Activated naive CD8-positive, alpha-beta T cell (primary cell): ENCODE measurements at regions not wholly inside any gene's neighbourhood (a gene's known extent, or its start where the extent isn't known, plus 50 kb on each side); places are given as distances from the start of the nearest gene placed in this dataset.
"Not testable (repeated sequence)": the region's sequence is repeated elsewhere in the genome, so short reads cannot be mapped to it uniquely, and the experiment has no call there.

Experiments
- H3K27ac Mint-ChIP-seq: one replicate; pipeline ENCODE4 v1.8.0; 2021; ENCODE audit warnings: mixed read lengths
- H3K27me3 Mint-ChIP-seq: one replicate; pipeline ENCODE4 v1.8.0; 2021; ENCODE audit warnings: mixed read lengths
- H3K36me3 Mint-ChIP-seq: one replicate; pipeline ENCODE4 v1.8.0; 2021; ENCODE audit warnings: mixed read lengths
- H3K4me1 Mint-ChIP-seq: one replicate; pipeline ENCODE4 v1.8.0; 2021; ENCODE audit warnings: low read depth, mixed read lengths
- H3K4me3 Mint-ChIP-seq: one replicate; pipeline ENCODE4 v1.8.0; 2021; ENCODE audit warnings: mild to moderate bottlenecking, mixed read lengths
- H3K9me3 Mint-ChIP-seq: one replicate; pipeline ENCODE4 v1.8.0; 2021; ENCODE audit warnings: low read depth, mixed read lengths

- H3K4me1 Mint-ChIP-seq, result no peaks in the 10 kb centered on the region
- no peaks in the 10 kb centered on the region for H3K27me3 Mint-ChIP-seq
- H3K36me3 Mint-ChIP-seq, result no peaks in the 10 kb centered on the region
- no peaks in the 10 kb centered on the region for H3K9me3 Mint-ChIP-seq
- no peak overlapping the region for H3K4me3 Mint-ChIP-seq
- no peak overlapping the region for H3K27ac Mint-ChIP-seq
Observed at GRCh38 chr21:21858502-21859334, 860.5 kb downstream of the NCAM2 start.

- H3K9me3 Mint-ChIP-seq, result no peaks in the 10 kb centered on the region
- H3K4me3 Mint-ChIP-seq, result no peak overlapping the region
- H3K36me3 Mint-ChIP-seq, result no peaks in the 10 kb centered on the region
- no peak overlapping the region for H3K27ac Mint-ChIP-seq
- no peaks in the 10 kb centered on the region for H3K4me1 Mint-ChIP-seq
- H3K27me3 Mint-ChIP-seq, result no peaks in the 10 kb centered on the region
Observed at GRCh38 chr21:21860888-21861287, 862.7 kb downstream of the NCAM2 start.

DNA sequence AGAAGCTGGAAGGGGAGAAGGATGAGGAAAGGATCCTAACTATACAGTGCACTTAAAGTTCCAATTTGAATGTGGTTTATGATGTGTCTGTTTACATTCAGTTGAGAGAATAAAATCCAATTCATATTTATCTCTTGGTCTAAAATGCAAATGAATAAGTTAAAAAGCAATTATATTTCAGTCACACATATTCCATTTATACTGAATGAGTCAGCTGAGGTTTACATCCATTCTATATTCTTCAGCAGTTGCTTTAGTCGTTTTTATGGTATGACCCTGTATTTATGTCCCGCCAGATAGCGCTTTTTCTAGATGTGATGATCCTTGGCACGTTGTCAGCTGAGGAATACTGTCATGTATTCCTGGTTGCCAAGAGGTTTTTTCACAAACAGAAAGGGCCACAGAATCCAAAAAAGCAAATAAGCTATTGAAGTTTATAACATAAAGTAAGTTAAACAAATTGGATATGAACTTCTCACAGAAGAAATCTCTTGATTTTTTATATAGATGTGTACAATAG is 866.2 kb downstream of the NCAM2 start:
- H3K27me3 Mint-ChIP-seq, result no peaks in the 10 kb centered on the region
- H3K4me1 Mint-ChIP-seq, result no peaks in the 10 kb centered on the region
- H3K36me3 Mint-ChIP-seq, result no peaks in the 10 kb centered on the region
- no peak overlapping the region for H3K27ac Mint-ChIP-seq
- peaks cover 3% of the 10 kb centered on the region for H3K9me3 Mint-ChIP-seq
- no peak overlapping the region for H3K4me3 Mint-ChIP-seq

DNA sequence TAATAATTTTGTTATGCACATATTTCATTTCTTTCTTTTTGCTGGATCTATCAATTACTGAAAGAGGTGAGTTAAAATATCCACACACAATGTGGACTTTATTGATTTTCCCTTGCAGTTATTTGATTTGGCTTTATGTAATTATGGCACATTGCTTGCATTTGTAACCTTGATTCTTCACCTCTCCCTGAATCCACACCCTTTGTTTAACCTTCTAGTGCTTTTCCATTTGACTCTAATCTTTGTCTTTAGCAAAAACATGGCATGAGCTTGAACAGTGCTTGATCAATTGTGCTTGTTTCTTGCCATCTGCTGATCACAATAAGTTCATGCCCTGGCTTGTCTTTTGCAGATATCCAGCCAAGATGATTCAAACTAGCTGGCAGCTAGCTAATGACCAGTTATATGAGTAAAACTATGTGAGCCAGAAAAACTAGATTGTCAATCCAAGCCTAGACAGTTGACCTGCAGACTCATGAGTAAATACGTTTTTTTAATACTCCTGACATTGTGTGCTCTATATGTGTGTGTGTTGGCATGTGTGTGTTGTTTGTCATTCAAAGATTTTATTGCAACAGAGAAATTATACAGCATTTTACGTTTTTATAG is 899.2 kb downstream of the NCAM2 start:
- Mint-ChIP-seq H3K4me1 (no peaks in the 10 kb centered on the region), H3K27me3 (no peaks in the 10 kb centered on the region), H3K36me3 (no peaks in the 10 kb centered on the region), H3K9me3 (peaks cover 26% of the 10 kb centered on the region), H3K4me3 (no peak overlapping the region), H3K27ac (no peak overlapping the region)

GRCh38 chr21:21898801-21899200 is 900.6 kb downstream of the NCAM2 start:
- Mint-ChIP-seq H3K4me1 (no peaks in the 10 kb centered on the region), H3K4me3 (no peak overlapping the region), H3K36me3 (no peaks in the 10 kb centered on the region), H3K27ac (no peak overlapping the region), H3K9me3 (peaks cover 12% of the 10 kb centered on the region), H3K27me3 (no peaks in the 10 kb centered on the region)

DNA sequence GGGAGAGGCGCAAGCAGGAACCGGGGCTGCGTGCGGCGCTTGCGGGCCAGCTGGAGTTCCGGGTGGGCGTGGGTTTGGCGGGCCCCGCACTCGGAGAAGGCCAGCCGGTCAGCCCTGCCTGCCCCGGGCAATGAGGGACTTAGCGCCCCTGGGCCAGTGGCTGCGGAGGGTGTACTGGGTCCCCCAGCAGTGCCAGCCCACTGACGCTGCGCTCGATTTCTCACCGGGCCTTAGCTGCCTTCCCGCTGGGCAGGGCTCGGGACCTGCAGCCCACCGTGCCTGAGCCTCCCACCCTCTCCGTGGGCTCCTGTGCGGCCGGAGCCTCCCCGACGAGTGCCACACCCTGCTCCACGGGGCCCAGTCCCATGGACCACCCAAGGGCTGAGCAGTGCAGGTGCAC is 904.2 kb downstream of the NCAM2 start:
- H3K9me3 Mint-ChIP-seq, H3K27ac Mint-ChIP-seq: not testable (repeated sequence)

GRCh38 chr21:21907271-21907670 is 909.1 kb downstream of the NCAM2 start:
- H3K9me3 Mint-ChIP-seq, result no peaks in the 10 kb centered on the region
- no peak overlapping the region for H3K27ac Mint-ChIP-seq

More for the DNA sequence above, 904.2 kb downstream of the NCAM2 start:
- not testable (repeated sequence) for H3K4me3 Mint-ChIP-seq, H3K36me3 Mint-ChIP-seq, H3K4me1 Mint-ChIP-seq, H3K27me3 Mint-ChIP-seq

GRCh38 chr21:21915816-21916215 is 917.6 kb downstream of the NCAM2 start:
- peaks cover 6% of the 10 kb centered on the region for H3K9me3 Mint-ChIP-seq
- H3K27me3 Mint-ChIP-seq, result no peaks in the 10 kb centered on the region
- no peak overlapping the region for H3K27ac Mint-ChIP-seq
- H3K36me3 Mint-ChIP-seq, result no peaks in the 10 kb centered on the region
- no peak overlapping the region for H3K4me3 Mint-ChIP-seq
- H3K4me1 Mint-ChIP-seq, result no peaks in the 10 kb centered on the region

More at GRCh38 chr21:21907271-21907670, 909.1 kb downstream of the NCAM2 start:
- Mint-ChIP-seq H3K27me3 (no peaks in the 10 kb centered on the region), H3K4me1 (no peaks in the 10 kb centered on the region), H3K36me3 (no peaks in the 10 kb centered on the region), H3K4me3 (no peak overlapping the region)

DNA sequence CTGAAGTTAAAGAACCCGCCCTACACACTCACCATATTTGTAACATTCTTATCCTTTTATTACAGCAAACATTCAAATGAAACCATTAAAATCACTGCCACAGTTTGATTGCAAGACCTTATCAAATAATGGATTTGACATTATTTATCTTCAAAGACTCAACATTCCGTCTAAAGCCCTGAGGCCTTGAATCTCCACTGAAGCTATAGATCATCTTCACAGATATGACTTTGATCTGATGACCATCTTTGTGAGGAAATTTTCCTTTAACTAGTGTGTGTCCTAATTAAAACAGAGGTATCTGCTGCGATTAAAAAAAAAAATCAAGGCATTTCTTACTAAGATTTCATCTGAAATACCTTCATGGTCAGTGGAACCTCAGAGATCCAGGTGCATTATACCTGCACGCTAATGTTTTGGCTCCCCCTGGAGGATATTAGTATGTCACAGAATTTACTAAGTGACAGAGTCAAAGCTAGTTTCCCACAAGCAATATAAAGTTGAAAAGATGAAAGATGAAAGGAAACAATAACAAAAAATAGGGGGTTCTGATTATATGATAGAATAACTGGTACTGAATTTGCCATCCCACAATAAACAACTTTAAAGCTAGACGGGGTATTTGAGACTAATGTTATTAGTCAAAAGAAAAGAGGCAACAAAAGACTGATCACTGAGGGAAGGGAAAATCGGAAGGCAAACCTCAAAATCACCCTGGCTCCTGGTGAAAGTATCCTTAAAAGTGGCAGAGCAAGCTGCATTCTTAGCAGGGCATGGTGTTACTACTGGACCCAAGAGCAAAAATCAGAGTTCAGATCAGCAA is 923.4 kb downstream of the NCAM2 start:
- no peaks in the 10 kb centered on the region for H3K9me3 Mint-ChIP-seq
- H3K4me3 Mint-ChIP-seq, result no peak overlapping the region
- no peaks in the 10 kb centered on the region for H3K4me1 Mint-ChIP-seq
- no peaks in the 10 kb centered on the region for H3K27me3 Mint-ChIP-seq
- no peak overlapping the region for H3K27ac Mint-ChIP-seq
- no peaks in the 10 kb centered on the region for H3K36me3 Mint-ChIP-seq

DNA sequence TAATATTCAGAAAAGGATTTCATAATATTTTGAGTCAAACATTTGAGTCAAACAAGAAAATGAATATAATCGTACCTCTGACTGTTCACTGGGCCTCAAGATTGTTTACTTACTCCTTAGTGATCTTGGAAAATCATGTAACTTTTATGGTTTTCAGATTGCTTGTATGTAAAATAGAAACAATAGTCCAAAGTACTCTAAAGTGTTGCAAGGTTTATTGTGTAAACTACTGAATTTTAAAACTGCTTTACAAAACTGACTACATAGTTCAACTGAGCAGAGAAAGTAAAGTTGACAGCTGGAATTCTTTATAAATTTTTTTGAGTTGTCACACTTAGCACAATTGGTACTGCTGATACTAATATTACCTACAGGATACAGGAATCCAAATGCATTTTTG is 931.0 kb downstream of the NCAM2 start:
- no peaks in the 10 kb centered on the region for H3K27me3 Mint-ChIP-seq
- H3K9me3 Mint-ChIP-seq, result no peaks in the 10 kb centered on the region
- no peak overlapping the region for H3K4me3 Mint-ChIP-seq
- H3K4me1 Mint-ChIP-seq, result no peaks in the 10 kb centered on the region
- no peaks in the 10 kb centered on the region for H3K36me3 Mint-ChIP-seq
- H3K27ac Mint-ChIP-seq, result no peak overlapping the region

DNA sequence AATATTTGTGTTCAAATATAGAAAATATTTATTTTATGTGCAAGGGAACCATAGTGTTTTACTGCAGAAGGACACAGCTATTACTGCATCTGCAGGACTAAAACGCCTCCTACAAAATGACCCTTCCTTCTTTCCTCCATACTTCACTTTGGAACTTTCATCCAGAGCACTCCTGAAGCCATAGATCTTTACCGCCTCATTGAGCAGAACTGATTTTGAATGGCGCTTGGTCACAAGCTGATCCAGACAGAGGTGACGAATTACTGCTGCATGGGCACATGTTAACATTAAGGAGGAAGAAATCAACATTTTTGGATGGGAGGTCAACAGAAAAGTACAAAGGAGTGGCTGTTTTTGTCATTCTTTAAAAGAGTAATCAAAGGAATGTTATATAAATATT is 931.6 kb downstream of the NCAM2 start:
- no peak overlapping the region for H3K27ac Mint-ChIP-seq
- no peaks in the 10 kb centered on the region for H3K36me3 Mint-ChIP-seq
- no peaks in the 10 kb centered on the region for H3K4me1 Mint-ChIP-seq
- H3K4me3 Mint-ChIP-seq, result no peak overlapping the region
- H3K27me3 Mint-ChIP-seq, result no peaks in the 10 kb centered on the region
- H3K9me3 Mint-ChIP-seq, result no peaks in the 10 kb centered on the region

DNA sequence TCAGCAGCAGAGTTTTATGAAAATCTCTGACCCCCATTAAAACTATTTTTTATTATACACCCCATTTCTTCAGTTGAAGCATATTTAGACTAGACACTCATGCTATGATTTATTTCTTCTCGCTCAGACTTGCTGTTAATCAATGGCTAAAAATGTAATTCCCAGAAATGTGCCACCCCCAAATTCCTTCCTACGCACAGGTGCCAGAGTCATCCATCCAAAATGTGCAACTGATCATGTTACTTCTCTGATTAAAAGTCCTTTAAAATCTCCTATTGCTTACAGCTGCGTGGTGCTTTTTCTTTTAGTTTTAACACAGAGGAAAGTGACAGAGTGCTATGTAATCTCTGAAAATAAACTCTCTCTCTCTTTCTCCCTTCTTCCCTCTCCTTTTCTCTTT is 954.4 kb downstream of the NCAM2 start:
- H3K9me3 Mint-ChIP-seq, result peaks cover 4% of the 10 kb centered on the region
- H3K27me3 Mint-ChIP-seq, result no peaks in the 10 kb centered on the region
- H3K27ac Mint-ChIP-seq, result no peak overlapping the region
- H3K4me3 Mint-ChIP-seq, result no peak overlapping the region
- no peaks in the 10 kb centered on the region for H3K36me3 Mint-ChIP-seq
- no peaks in the 10 kb centered on the region for H3K4me1 Mint-ChIP-seq

- Mint-ChIP-seq H3K27ac (no peak overlapping the region), H3K9me3 (peaks cover 4% of the 10 kb centered on the region), H3K4me3 (no peak overlapping the region), H3K36me3 (no peaks in the 10 kb centered on the region), H3K27me3 (no peaks in the 10 kb centered on the region), H3K4me1 (no peaks in the 10 kb centered on the region)
Observed at GRCh38 chr21:21955204-21955603, 957.0 kb downstream of the NCAM2 start.

DNA sequence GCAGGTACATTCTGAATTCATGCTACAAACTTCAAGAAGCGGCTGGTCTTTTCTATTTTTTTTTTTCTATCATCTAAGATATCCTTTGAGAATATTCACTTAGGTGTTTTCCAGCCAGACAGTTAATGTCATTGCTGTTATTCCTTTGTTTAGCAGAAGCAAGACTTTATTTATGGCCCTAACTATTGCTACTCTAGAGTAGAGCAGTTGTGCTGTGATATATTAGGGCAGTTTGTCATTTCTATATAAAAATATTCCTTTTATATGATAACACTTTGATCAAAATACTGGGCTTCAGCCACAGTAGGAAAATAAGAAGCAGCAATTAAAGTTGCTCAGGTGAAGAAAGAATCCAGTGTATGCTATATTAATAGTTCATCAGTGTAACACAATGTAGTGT is 959.3 kb downstream of the NCAM2 start:
- Mint-ChIP-seq H3K36me3 (no peaks in the 10 kb centered on the region), H3K27ac (no peak overlapping the region), H3K4me3 (no peak overlapping the region)

GRCh38 chr21:21963911-21964310 is 965.7 kb downstream of the NCAM2 start:
- H3K4me1 Mint-ChIP-seq, result no peaks in the 10 kb centered on the region
- no peaks in the 10 kb centered on the region for H3K27me3 Mint-ChIP-seq
- no peaks in the 10 kb centered on the region for H3K36me3 Mint-ChIP-seq
- no peak overlapping the region for H3K27ac Mint-ChIP-seq
- peaks cover 18% of the 10 kb centered on the region for H3K9me3 Mint-ChIP-seq
- no peak overlapping the region for H3K4me3 Mint-ChIP-seq

More for the DNA sequence above, 959.3 kb downstream of the NCAM2 start:
- Mint-ChIP-seq H3K27me3 (no peaks in the 10 kb centered on the region), H3K4me1 (no peaks in the 10 kb centered on the region), H3K9me3 (peaks cover 4% of the 10 kb centered on the region)
